OCI-LY1 (cell line): ENCODE measurements at regions not wholly inside any gene's neighbourhood (a gene's known extent, or its start where the extent isn't known, plus 50 kb on each side); places are given as distances from the start of the nearest gene placed in this dataset.

Experiments
- EZH2 ChIP-seq: fragments of 200-600 bp; sonication (generic), shearing (Covaris generic); IDR thresholded peaks from 2 replicates; pipeline ENCODE4 v1.8.0; 2017; ENCODE audit warnings: borderline replicate concordance, mixed run types, mild to moderate bottlenecking, antibody characterized with exemption, low read length, moderate library complexity, mixed read lengths
- TF ChIP-seq, protein P1 (sequence below): fragments of 200-600 bp; sonication (generic), shearing (Covaris generic); IDR thresholded peaks from 2 replicates; pipeline ENCODE4 v1.5.1; 2017; ENCODE audit warnings: mild to moderate bottlenecking, antibody characterized with exemption, low read length, moderate library complexity, mixed read lengths

DNA sequence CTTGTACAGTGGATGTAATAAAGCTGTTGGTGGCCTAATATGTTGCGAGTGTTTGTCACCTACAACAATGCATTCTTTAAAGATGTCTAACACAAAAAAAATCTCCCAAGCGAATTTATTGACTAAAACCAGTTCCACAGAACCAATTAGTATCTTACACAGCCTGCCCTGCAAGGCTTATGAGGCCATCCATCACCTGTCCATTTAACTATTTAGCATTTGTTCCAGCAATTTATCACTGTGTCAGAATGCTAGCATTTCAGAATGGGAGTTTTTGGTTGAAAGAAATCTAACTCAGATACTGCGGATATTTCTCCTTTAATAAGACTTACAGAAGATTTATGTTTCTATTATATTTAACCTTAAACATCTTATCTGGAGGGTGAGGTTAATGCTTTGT, 831.1 kb upstream of the PRMT6 start:
- TF ChIP-seq, protein P1, sequence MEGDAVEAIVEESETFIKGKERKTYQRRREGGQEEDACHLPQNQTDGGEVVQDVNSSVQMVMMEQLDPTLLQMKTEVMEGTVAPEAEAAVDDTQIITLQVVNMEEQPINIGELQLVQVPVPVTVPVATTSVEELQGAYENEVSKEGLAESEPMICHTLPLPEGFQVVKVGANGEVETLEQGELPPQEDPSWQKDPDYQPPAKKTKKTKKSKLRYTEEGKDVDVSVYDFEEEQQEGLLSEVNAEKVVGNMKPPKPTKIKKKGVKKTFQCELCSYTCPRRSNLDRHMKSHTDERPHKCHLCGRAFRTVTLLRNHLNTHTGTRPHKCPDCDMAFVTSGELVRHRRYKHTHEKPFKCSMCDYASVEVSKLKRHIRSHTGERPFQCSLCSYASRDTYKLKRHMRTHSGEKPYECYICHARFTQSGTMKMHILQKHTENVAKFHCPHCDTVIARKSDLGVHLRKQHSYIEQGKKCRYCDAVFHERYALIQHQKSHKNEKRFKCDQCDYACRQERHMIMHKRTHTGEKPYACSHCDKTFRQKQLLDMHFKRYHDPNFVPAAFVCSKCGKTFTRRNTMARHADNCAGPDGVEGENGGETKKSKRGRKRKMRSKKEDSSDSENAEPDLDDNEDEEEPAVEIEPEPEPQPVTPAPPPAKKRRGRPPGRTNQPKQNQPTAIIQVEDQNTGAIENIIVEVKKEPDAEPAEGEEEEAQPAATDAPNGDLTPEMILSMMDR = no peak
- TF ChIP-seq EZH2 = no peak
